IPS-15b (cell line): ENCODE measurements at regions not wholly inside any gene's neighbourhood (a gene's known extent, or its start where the extent isn't known, plus 50 kb on each side); places are given as distances from the start of the nearest gene placed in this dataset.

ENCODE experiments used
- H3K27me3 ChIP-seq: one replicate; pipeline ENCODE4 v1.6.1; 2013; ENCODE audit warnings: low read length; ENCODE audit not compliant: control insufficient read depth, insufficient read depth
- H3K36me3 ChIP-seq: one replicate; pipeline ENCODE4 v1.6.1; 2013; ENCODE audit warnings: low read length; ENCODE audit not compliant: control insufficient read depth, insufficient read depth
- H3K4me1 ChIP-seq: one replicate; pipeline ENCODE4 v1.6.1; 2013; ENCODE audit warnings: mild to moderate bottlenecking, low read length; ENCODE audit not compliant: control insufficient read depth, insufficient read depth
- H3K4me3 ChIP-seq: one replicate; pipeline ENCODE4 v1.5.1; 2013; ENCODE audit warnings: low read depth, low read length
- H3K9ac ChIP-seq: one replicate; pipeline ENCODE4 v1.6.1; 2013; ENCODE audit warnings: low read depth, mild to moderate bottlenecking, low read length
- H3K9me3 ChIP-seq: one replicate; pipeline ENCODE4 v1.6.1; 2013; ENCODE audit warnings: mild to moderate bottlenecking, low read length; ENCODE audit not compliant: control insufficient read depth, insufficient read depth

DNA sequence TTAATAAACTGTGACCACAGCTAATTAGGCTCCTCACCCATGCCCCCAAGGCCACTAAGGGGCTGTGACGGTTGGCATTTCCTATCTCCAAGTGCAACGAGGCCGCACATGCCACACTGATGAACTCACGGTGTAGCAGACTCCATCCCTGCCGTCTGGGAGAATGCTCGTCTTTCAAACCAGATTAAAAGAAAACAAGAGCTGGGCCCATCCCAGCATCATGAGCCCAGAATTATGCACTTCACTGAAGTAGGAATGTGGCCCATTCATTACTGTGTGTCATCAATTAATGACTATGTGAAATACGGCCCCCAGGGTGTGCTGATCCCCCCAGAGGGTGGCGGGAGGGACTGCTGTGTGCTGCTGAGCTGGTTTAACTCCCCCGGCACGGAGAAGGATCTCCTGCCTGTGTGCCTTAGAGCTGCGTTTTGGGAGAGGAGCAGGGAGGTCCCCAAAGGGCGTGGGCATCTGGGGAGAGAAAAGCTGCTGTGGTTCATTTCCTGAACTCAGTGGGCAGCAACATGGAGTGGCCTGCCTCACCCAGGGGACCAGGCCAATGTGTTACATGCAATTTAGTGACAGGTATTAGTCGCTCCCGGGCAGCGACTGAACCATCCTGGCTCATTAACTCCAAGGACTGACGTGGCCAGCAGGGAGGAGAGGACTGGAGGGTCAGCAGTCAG is 194.5 kb downstream of the FOXL1 start:
- H3K27me3 ChIP-seq: peaks cover 2% of the 10 kb centered on the region

DNA sequence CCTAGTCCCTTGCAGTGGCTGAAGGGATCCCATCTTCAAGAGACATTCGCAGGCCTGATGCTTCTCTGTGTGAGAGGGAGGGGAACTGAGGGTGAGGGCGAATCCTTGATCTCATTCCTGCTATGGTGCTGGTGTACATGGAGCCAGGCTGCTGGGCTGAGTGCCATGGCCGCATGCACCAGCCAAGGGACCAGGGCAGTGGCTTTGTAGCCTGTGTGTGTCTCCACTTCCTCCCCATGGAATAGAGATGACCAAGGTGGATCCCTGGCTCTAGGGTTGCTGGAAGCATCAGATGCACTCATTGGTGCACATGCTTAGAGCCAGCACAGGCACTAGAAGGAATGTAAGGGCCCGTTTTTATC is 195.0 kb downstream of the FOXL1 start:
- no peak overlapping the region for H3K9ac ChIP-seq
- no peaks in the 10 kb centered on the region for H3K4me1 ChIP-seq
- H3K27me3 ChIP-seq: peaks cover 2% of the 10 kb centered on the region
- H3K9me3 ChIP-seq: no peaks in the 10 kb centered on the region
- H3K36me3 ChIP-seq: no peaks in the 10 kb centered on the region
- H3K4me3 ChIP-seq: no peak overlapping the region

More for the DNA sequence above, 194.5 kb downstream of the FOXL1 start:
- Histone ChIP-seq H3K36me3 (no peaks in the 10 kb centered on the region), H3K4me1 (no peaks in the 10 kb centered on the region), H3K9me3 (no peaks in the 10 kb centered on the region), H3K4me3 (no peak overlapping the region), H3K9ac (no peak overlapping the region)

DNA sequence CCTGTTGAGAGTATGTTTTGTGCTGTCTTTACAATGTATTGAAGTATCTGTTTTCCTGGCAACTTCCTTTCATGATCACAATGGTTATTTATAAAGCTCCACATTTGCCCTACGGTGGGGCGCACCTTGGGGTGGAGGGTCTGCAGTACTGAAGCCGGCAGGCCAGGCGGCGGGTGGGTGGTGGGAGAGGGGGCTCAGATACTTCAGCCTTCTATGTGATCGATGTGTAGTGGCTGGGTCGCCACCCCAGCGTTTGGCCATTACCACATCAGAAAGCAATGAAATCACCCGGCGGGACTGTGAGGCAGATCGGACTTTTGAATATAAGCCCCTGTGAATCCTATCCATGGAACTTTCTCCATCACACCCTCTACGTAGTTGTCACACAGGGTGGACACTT is 196.6 kb downstream of the FOXL1 start:
- Histone ChIP-seq H3K9ac (no peak overlapping the region), H3K9me3 (no peaks in the 10 kb centered on the region), H3K36me3 (no peaks in the 10 kb centered on the region), H3K4me1 (no peaks in the 10 kb centered on the region), H3K27me3 (peaks cover 2% of the 10 kb centered on the region), H3K4me3 (no peak overlapping the region)

- no peaks in the 10 kb centered on the region for H3K4me1 ChIP-seq
Measured at GRCh38 chr16:86775511-86775921, 197.2 kb downstream of the FOXL1 start.

DNA sequence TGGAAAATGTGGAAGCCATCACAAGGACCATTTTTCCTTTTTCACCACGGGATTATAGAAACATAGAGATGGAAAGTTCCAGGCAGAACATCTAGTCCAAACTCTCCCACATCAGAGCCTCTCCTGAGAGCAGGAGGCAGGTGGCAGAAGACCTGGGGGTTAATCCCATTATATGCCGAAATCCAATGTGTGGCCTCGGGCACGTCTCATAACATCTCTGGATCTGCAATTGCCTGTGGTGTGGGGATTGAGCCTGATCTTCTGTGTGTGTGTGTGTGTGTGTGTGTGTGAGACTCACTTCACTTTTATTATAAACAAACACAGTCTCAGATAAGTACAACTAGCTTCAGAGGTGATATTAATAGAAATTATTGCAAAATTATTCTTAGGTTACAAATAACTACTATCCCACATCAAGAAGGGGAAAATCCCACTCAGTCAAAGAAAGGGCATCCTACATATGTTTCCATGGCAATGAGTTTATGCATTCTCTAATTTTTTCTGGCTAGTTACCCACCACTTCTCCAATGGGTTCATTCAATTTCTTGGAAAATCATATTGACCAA is 199.1 kb downstream of the FOXL1 start:
- H3K36me3 ChIP-seq: no peaks in the 10 kb centered on the region
- H3K27me3 ChIP-seq: no peaks in the 10 kb centered on the region
- no peaks in the 10 kb centered on the region for H3K9me3 ChIP-seq
- H3K4me1 ChIP-seq: no peaks in the 10 kb centered on the region
- H3K9ac ChIP-seq: no peak overlapping the region
- no peak overlapping the region for H3K4me3 ChIP-seq

More at GRCh38 chr16:86775511-86775921, 197.2 kb downstream of the FOXL1 start:
- no peaks in the 10 kb centered on the region for H3K9me3 ChIP-seq
- H3K9ac ChIP-seq: no peak overlapping the region
- H3K27me3 ChIP-seq: peaks cover 2% of the 10 kb centered on the region
- no peak overlapping the region for H3K4me3 ChIP-seq
- no peaks in the 10 kb centered on the region for H3K36me3 ChIP-seq

DNA sequence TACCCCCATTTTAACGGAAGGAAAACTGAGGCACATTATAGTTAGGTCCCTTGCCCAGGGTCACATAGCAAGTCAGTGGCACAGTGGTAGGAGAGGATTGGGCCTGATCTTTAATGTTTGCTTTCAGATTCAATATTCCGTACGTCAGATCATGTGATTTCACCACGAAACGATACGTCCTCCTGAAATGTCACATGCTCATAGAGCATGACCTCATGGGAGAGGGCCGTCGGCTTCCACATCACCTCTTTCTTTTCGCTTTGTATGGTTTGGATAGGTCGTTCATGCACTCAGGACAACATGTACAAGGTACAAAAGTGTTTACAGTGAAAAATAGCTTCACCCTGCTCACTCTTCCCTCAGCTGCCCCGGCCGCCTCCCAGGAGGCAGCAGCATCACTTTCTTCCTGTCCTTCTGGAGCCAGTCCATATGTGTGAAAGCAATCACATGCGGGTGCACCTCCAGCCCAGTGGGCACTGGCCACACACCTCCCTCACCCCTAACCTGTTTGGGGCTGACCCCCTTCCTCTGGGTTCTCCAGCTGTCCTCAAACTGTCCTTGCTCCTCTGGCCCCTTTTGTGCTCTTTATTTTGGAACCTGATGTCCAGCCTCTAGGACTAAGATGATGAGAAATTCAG is 199.9 kb downstream of the FOXL1 start:
- Histone ChIP-seq H3K4me3 (no peak overlapping the region), H3K27me3 (no peaks in the 10 kb centered on the region), H3K36me3 (no peaks in the 10 kb centered on the region), H3K9me3 (no peaks in the 10 kb centered on the region), H3K4me1 (no peaks in the 10 kb centered on the region), H3K9ac (no peak overlapping the region)

DNA sequence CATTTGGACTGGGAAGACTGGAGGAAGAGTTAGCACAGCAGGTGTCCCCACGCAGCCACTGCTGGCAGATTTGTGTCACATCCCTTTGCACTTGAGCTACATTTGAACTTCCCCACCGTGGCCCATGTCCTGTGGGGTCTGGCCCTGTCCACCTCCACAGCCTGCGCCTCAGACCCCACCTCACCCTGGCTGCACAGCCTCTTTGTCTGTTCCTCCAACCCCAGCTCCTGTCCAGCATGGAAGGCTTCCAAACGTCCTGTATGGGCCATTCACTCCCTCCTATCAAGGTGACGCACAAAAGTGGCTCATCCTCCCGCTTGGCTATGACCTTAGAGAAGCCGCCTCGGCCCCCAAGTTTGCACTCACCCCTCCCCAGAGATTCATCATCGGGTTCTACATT is 200.6 kb downstream of the FOXL1 start:
- Histone ChIP-seq H3K9me3 (no peaks in the 10 kb centered on the region), H3K27me3 (no peaks in the 10 kb centered on the region), H3K4me3 (no peak overlapping the region), H3K36me3 (no peaks in the 10 kb centered on the region), H3K9ac (no peak overlapping the region), H3K4me1 (no peaks in the 10 kb centered on the region)

GRCh38 chr16:86781046-86781445 is 202.7 kb downstream of the FOXL1 start:
- Histone ChIP-seq H3K4me1 (no peaks in the 10 kb centered on the region), H3K4me3 (no peak overlapping the region), H3K27me3 (no peaks in the 10 kb centered on the region), H3K9ac (no peak overlapping the region), H3K36me3 (no peaks in the 10 kb centered on the region), H3K9me3 (no peaks in the 10 kb centered on the region)

DNA sequence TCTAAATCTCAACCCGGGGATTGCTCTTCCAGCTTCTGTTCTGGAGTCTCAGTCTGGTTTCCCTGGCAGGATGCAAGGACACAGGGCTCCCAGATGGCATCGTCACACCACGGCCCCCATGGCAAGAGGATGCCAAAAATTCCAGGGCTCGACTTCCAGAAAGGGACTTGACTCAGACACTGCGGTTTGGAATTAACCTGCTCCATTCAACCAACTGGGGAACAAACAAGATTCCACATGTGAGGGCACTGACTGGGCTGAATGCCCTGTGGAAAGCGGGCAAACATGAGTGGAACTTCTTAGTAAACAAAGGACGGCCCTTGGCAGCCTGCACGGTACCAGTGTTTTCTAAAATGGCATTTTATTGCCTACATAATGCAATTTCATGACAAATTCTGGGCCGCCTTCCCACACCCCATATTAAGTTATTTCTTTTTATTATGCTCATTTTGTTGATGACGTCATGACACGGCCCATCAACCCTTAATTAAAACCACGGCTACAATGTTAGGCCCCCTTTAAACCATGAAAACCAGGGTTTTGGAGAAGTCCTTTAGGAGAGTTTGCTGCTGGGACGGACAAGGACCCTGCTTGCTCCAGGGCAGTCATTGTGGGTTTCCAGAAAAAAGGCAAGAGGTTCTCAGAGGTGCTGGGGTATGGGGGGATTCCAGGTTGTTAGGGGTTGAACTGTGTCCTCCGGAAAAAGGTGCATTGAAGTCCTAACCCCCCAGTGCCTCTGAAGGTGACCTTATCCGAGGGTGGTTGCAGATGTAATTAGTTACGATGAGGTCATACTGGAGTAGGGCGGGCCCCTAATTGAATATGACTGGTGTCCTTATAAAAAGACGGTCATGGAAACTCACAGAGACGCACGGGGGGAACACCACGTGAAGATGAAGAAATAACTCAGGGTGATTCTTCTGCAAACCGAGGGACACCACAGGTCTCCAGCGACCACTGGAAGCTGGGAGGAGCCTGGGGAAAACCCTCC is 205.6 kb downstream of the FOXL1 start:
- no peaks in the 10 kb centered on the region for H3K36me3 ChIP-seq
- no peaks in the 10 kb centered on the region for H3K27me3 ChIP-seq
- no peak overlapping the region for H3K9ac ChIP-seq

DNA sequence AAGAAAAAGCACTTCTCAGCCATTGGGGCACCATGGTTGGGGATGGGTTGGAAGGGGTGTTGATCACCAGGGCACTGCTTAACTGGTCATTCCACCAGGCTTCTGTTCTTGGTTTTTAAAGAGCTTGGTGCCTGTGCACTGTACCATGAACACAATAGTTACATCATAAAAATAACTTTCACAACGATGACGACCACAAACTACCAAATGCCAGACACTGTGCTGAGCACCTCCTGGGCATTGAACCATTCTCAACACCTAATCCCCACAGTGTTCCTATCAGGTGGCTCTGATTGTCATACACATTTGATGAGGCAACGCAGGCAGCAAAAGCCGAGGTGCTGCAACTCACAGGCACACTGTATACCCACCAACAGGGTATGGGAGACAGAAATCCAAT is 208.0 kb downstream of the FOXL1 start:
- no peak overlapping the region for H3K4me3 ChIP-seq
- no peaks in the 10 kb centered on the region for H3K36me3 ChIP-seq
- H3K4me1 ChIP-seq: no peaks in the 10 kb centered on the region
- no peak overlapping the region for H3K9ac ChIP-seq
- no peaks in the 10 kb centered on the region for H3K27me3 ChIP-seq
- H3K9me3 ChIP-seq: no peaks in the 10 kb centered on the region

More for the DNA sequence above, 205.6 kb downstream of the FOXL1 start:
- Histone ChIP-seq H3K9me3 (no peaks in the 10 kb centered on the region), H3K4me1 (no peaks in the 10 kb centered on the region), H3K4me3 (no peak overlapping the region)

DNA sequence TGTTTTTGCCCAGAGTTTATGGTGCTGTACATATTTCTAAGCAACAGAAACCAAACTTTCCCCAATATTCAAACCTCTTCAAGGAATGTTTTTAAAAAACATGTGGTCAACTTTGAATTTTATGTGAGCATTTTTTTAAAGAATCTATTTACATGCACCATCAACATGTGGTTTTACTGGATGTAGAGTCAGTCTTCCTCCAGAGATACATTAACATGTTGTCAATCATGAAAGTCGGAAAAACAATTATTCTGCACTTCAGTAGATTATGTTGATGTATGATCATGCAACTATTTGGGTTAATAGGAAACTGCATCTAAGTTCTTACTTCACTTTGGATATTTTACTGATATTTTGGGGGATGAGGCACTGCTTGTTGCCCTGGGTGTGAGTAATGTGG is 208.6 kb downstream of the FOXL1 start:
- H3K4me3 ChIP-seq: no peak overlapping the region
- no peaks in the 10 kb centered on the region for H3K36me3 ChIP-seq
- no peak overlapping the region for H3K9ac ChIP-seq
- no peaks in the 10 kb centered on the region for H3K9me3 ChIP-seq
- no peaks in the 10 kb centered on the region for H3K27me3 ChIP-seq
- no peaks in the 10 kb centered on the region for H3K4me1 ChIP-seq
